Activated T-helper 2 cell treated with anti-CD3 and anti-CD28 coated beads, Interferon-gamma antibody, Interleukin-2, Interleukin-4, amounts not matched to agents 10 μg/mL and 5 μg/mL and 100 μg/mL, durations not matched to agents 14 hours and 24 hours and 36 hours (primary cell): ENCODE measurements at regions not wholly inside any gene's neighbourhood (a gene's known extent, or its start where the extent isn't known, plus 50 kb on each side); places are given as distances from the start of the nearest gene placed in this dataset.

ENCODE experiments used
- DNase-seq: peaks from one replicate; pipeline ENCODE4 v3.0.0; 2021; ENCODE audit warnings: low spot score
- H3K27ac Mint-ChIP-seq: one replicate; pipeline ENCODE4 v1.8.0; 2021; ENCODE audit warnings: mixed read lengths
- H3K27me3 Mint-ChIP-seq: one replicate; pipeline ENCODE4 v1.8.0; 2021; ENCODE audit warnings: low read depth, mixed read lengths
- H3K36me3 Mint-ChIP-seq: one replicate; pipeline ENCODE4 v1.8.0; 2021; ENCODE audit warnings: low read depth, mixed read lengths
- H3K4me1 Mint-ChIP-seq: one replicate; pipeline ENCODE4 v1.8.0; 2021; ENCODE audit warnings: low read depth, mixed read lengths
- H3K4me3 Mint-ChIP-seq: one replicate; pipeline ENCODE4 v1.8.0; 2021; ENCODE audit warnings: low read depth, mild to moderate bottlenecking, moderate library complexity, mixed read lengths
- H3K9me3 Mint-ChIP-seq: one replicate; pipeline ENCODE4 v1.8.0; 2021; ENCODE audit warnings: mixed read lengths
- intact Hi-C: fragments of 100-400 bp; cut with micrococcal nuclease; formaldehyde crosslinking; loops from one replicate; pipeline ENCODE4 v1.15.1; 2023

DNA sequence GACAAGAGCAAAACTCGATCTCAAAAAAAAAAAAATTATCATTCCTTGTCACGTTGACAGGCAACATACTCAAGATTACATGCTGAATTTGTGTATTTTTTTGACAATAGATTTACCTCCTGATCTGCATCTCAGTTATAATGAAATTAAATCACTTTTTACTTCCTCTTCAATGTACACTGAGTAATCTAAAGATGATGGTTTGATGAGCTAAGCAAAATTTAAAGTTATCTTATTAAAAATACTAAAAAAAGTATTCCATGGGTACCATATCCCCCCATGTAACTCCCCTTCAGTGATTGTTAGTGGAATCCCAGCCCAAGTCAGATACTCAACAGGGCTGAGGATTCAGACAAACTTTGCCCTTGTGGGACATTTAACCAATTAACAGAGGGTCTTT lies 463.2 kb downstream of the OCA2 start:
- H3K4me3 Mint-ChIP-seq = no peak overlapping the region
- H3K27ac Mint-ChIP-seq = no peak overlapping the region
- H3K36me3 Mint-ChIP-seq = no peaks in the 10 kb centered on the region
- DNase-seq = no peak
- H3K4me1 Mint-ChIP-seq = no peaks in the 10 kb centered on the region
- H3K9me3 Mint-ChIP-seq = peaks cover 53% of the 10 kb centered on the region
- no peaks in the 10 kb centered on the region for H3K27me3 Mint-ChIP-seq
- intact Hi-C loops = no loop called here

DNA sequence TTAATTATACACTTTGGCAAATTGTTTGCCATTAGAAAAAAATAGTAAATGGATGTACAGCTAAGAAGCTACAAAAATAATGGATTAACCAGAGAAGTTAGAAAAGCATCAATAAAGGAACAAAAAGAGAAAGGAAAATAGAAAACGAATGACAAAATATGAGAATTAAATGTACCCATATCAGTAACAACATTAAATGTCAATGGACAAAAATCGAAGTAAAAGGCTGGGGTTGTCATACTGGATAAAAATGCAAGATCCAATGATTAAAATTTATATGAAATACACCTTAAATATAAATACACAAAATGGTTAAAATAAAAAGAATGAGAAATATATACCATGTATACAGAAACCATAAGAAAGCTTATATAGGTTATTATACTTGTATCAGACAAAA lies 470.6 kb downstream of the OCA2 start:
- Mint-ChIP-seq H3K4me3 (no peak overlapping the region), H3K36me3 (no peaks in the 10 kb centered on the region), H3K4me1 (no peaks in the 10 kb centered on the region), H3K27me3 (no peaks in the 10 kb centered on the region), H3K27ac (no peak overlapping the region), H3K9me3 (peaks cover 61% of the 10 kb centered on the region)
- DNase-seq = no peak
- intact Hi-C loops = no loop called here

DNA sequence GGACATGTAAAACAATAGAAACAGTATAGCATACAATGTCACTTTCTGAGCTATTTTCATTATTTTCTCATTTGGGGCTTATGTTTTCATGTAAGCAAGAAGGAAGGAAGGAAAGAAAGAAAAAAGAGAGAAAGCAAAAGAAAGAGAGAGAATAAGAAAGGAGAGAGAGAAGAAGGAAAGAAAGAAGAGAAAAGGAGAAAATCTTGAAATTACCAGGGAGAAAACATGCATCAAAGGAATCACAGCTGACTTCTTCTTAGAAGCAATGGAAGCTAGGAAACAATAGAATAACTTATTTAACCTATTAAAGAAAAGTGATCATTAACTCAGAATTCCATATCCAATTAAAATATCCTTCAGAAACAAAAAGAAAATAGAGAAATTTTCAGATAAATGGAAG lies 471.5 kb downstream of the OCA2 start:
- no peaks in the 10 kb centered on the region for H3K4me1 Mint-ChIP-seq
- no peaks in the 10 kb centered on the region for H3K27me3 Mint-ChIP-seq
- intact Hi-C loops = no loop called here
- H3K36me3 Mint-ChIP-seq = no peaks in the 10 kb centered on the region
- no peak overlapping the region for H3K27ac Mint-ChIP-seq
- H3K9me3 Mint-ChIP-seq = peaks cover 70% of the 10 kb centered on the region
- no peak overlapping the region for H3K4me3 Mint-ChIP-seq
- DNase-seq = no peak

- intact Hi-C loops = no loop called here
- Mint-ChIP-seq H3K36me3 (no peaks in the 10 kb centered on the region), H3K27me3 (no peaks in the 10 kb centered on the region), H3K27ac (no peak overlapping the region), H3K9me3 (peaks cover 67% of the 10 kb centered on the region), H3K4me1 (no peaks in the 10 kb centered on the region), H3K4me3 (no peak overlapping the region)
- DNase-seq = no peak
These were observed 475.4 kb downstream of the OCA2 start for GRCh38 chr15:27623560-27624305.

GRCh38 chr15:27623149-27623548 lies 476.0 kb downstream of the OCA2 start:
- Mint-ChIP-seq H3K9me3 (peaks cover 63% of the 10 kb centered on the region), H3K27ac (no peak overlapping the region), H3K4me3 (no peak overlapping the region), H3K4me1 (no peaks in the 10 kb centered on the region), H3K36me3 (no peaks in the 10 kb centered on the region), H3K27me3 (no peaks in the 10 kb centered on the region)
- intact Hi-C loops = no loop called here
- no peak for DNase-seq

DNA sequence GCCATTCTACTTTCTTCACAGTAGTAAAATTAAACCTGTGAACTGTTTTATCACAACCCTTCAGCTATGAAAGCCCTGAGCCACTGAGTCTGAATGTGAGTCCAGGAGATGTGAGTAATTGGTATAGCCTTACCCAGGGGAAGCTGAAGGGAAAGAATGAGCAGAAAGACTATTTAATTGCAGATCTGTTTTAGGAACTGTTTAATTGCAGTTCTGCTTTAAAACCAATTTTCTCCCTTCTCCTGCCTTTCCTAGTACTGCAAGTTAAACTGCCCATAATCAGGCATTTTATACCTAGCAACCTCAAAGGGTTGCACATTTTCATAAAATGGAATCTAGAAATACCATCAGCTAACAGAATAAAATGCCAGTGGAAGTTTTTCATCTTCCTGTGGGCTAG lies 476.7 kb downstream of the OCA2 start:
- no peak overlapping the region for H3K4me3 Mint-ChIP-seq

DNA sequence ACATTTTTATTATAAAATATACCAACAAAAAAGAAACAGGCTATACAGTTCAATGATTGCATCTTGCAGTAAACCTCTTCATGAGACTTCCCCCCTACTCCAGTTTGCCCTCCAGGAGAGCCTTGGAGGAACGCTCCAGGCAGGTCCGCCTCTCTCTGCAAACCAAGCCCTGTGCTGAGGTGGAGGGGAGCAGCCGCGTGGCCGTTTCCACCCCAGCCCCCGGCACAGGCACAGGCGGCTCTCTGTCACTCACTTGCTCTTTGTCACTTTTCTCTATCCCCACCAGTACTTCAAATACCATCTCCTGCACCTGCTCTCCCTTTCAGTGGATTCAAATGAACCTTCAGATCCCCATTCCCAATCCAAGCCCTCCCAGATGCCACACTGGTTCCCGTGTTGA lies 479.9 kb downstream of the OCA2 start:
- Mint-ChIP-seq H3K9me3 (peaks cover 46% of the 10 kb centered on the region), H3K27me3 (no peaks in the 10 kb centered on the region), H3K4me3 (no peak overlapping the region), H3K4me1 (no peaks in the 10 kb centered on the region), H3K36me3 (no peaks in the 10 kb centered on the region), H3K27ac (no peak overlapping the region)
- no peak for DNase-seq
- intact Hi-C loops = no loop called here

More for the DNA sequence above, 476.7 kb downstream of the OCA2 start:
- H3K9me3 Mint-ChIP-seq = peaks cover 55% of the 10 kb centered on the region
- H3K36me3 Mint-ChIP-seq = no peaks in the 10 kb centered on the region
- H3K4me1 Mint-ChIP-seq = no peaks in the 10 kb centered on the region
- H3K27ac Mint-ChIP-seq = no peak overlapping the region
- DNase-seq = no peak
- intact Hi-C loops = no loop called here
- H3K27me3 Mint-ChIP-seq = no peaks in the 10 kb centered on the region

DNA sequence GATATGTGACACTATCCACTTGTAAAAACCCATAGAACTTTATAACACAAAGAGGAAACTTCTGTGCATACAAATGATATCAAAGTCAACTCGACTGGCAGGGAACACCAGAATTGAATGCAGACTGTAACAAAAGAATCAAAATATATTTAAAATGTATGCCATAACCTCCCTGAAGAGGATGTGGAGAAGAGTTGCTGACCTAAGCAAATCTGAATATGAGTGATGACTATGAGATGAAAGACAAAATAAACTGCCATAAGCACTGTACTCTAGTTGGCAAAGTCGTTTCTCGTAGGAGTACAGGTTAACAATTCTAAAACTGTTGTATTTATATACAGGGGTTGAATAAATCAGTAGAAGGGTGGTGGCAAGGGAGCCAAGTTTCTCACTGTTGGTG lies 482.1 kb downstream of the OCA2 start:
- H3K36me3 Mint-ChIP-seq = no peaks in the 10 kb centered on the region
- no peaks in the 10 kb centered on the region for H3K4me1 Mint-ChIP-seq
- intact Hi-C loops = no loop called here
- no peak for DNase-seq
- H3K27ac Mint-ChIP-seq = no peak overlapping the region
- H3K9me3 Mint-ChIP-seq = peaks cover 27% of the 10 kb centered on the region
- no peak overlapping the region for H3K4me3 Mint-ChIP-seq
- no peaks in the 10 kb centered on the region for H3K27me3 Mint-ChIP-seq

DNA sequence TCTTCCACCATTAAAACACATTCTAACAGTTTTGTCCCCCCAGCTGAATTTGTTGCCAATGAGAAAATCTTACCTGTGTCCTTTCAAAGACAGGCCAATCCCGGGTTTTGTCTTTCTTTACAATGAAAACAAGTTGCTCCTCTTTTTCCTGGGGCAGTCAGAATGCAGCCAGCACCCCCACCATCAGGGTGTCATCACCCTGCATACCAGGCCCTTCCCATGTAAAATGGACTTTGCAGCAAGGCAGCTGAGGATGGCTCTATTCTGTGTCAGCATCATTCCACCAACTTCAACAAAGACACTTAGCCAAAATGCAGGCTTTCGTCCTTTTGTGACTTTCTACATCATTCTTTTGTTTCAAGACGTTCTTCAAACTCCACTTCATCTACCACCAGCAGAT lies 490.9 kb downstream of the OCA2 start:
- H3K36me3 Mint-ChIP-seq = no peaks in the 10 kb centered on the region
- no peaks in the 10 kb centered on the region for H3K4me1 Mint-ChIP-seq
- no peak overlapping the region for H3K4me3 Mint-ChIP-seq
- no peaks in the 10 kb centered on the region for H3K27me3 Mint-ChIP-seq
- no peak for DNase-seq
- peaks cover 51% of the 10 kb centered on the region for H3K9me3 Mint-ChIP-seq
- H3K27ac Mint-ChIP-seq = no peak overlapping the region
- intact Hi-C loops = no loop called here

DNA sequence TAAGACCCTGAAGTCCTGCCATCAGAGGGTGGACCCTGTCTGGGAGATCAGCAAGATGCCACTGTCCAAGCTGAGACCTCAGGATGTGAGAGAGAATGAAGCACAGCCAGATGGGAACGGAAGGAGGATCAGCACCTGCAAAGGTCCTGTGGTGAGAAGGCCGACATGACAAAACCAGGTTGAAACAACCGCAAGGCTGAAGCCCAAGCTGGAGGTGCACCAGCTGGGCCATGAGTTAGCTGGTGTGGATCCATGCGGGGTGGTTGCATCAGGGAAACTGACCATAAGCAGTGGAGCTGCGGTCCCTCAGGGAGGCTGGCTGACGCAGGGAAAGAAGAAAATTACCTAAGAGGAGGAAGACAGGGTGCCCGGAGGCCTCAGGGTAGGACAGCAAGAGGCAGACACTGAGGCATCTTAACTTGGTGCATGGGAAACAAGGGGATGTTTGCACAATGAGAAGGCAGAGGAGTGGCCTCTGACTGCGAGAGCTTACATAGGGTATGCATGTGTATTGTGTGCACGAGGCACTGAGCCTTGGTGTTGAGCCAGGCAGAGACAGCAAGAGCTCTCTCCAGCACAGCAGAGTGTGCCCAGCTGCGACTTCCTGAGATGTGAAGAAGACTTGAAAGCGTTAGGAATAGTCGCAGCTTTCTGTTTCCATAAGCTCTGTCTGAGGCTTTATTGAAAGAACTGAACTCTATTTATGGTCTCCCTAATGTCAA lies 497.7 kb downstream of the OCA2 start:
- no peak overlapping the region for H3K27ac Mint-ChIP-seq
- no peak for DNase-seq
- H3K9me3 Mint-ChIP-seq = peaks cover 63% of the 10 kb centered on the region
- no peaks in the 10 kb centered on the region for H3K36me3 Mint-ChIP-seq
- no peaks in the 10 kb centered on the region for H3K4me1 Mint-ChIP-seq
- H3K4me3 Mint-ChIP-seq = no peak overlapping the region
- no peaks in the 10 kb centered on the region for H3K27me3 Mint-ChIP-seq
- intact Hi-C loops = no loop called here

DNA sequence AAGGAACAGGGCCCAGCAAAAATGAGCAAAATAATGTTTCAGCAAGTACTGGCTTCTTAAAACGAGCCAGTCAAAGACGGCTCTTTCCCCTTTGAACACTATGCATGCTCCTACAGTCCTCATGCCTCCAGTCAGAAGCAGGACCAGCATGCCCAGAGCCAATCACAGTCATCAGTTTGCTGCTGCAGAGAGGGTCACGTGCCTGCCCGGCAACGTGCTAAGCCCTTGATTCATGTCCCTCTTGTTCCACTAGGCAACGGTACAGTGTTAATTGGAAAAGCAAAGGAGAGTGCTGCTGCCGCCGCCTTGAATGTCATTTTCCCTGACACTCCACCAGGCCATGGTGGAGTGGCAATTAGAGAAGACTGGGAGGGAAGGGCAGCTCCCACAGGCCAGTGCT lies 500.1 kb downstream of the OCA2 start:
- DNase-seq = no peak
- H3K27me3 Mint-ChIP-seq = no peaks in the 10 kb centered on the region
- intact Hi-C loops = no loop called here
- H3K4me3 Mint-ChIP-seq = no peak overlapping the region
- H3K9me3 Mint-ChIP-seq = peaks cover 50% of the 10 kb centered on the region
- H3K36me3 Mint-ChIP-seq = no peaks in the 10 kb centered on the region
- no peak overlapping the region for H3K27ac Mint-ChIP-seq
- no peaks in the 10 kb centered on the region for H3K4me1 Mint-ChIP-seq

- no peak overlapping the region for H3K27ac Mint-ChIP-seq
- peaks cover 51% of the 10 kb centered on the region for H3K9me3 Mint-ChIP-seq
- intact Hi-C loops = no loop called here
- H3K27me3 Mint-ChIP-seq = no peaks in the 10 kb centered on the region
- no peak overlapping the region for H3K4me3 Mint-ChIP-seq
- no peaks in the 10 kb centered on the region for H3K4me1 Mint-ChIP-seq
- no peaks in the 10 kb centered on the region for H3K36me3 Mint-ChIP-seq
- DNase-seq = no peak
These were observed 500.7 kb downstream of the OCA2 start for GRCh38 chr15:27598251-27599009.

- DNase-seq = no peak
- Mint-ChIP-seq H3K4me3 (no peak overlapping the region), H3K36me3 (no peaks in the 10 kb centered on the region), H3K4me1 (no peaks in the 10 kb centered on the region), H3K9me3 (peaks cover 57% of the 10 kb centered on the region), H3K27ac (no peak overlapping the region), H3K27me3 (no peaks in the 10 kb centered on the region)
- intact Hi-C loops = no loop called here
These were observed 503.9 kb downstream of the OCA2 start for GRCh38 chr15:27595211-27595610.
